ENCODE measurements at regions not wholly inside any gene's neighbourhood (a gene's known extent, or its start where the extent isn't known, plus 50 kb on each side); places are given as distances from the start of the nearest gene placed in this dataset.

- Mint-ChIP-seq H3K4me3 (no peak overlapping the region), H3K9me3 (no peaks in the 10 kb centered on the region), H3K27ac (peak overlapping the region in 2 of 8 donors; percentile 22 to 83), H3K4me1 (peaks cover 8 to 17% (median 9%) of the 10 kb centered on the region in 3 donors), H3K27me3 (peaks cover 12 to 25% of the 10 kb centered on the region in 2 donors), H3K36me3 (no peaks in the 10 kb centered on the region)
- Histone ChIP-seq H3K4me1 (ENCODE audit: insufficient read depth, low read length) (no peaks in the 10 kb centered on the region), H3K4me3 (ENCODE audit: low read length) (no peak overlapping the region), H3K9me3 (ENCODE audit: low read length) (no peaks in the 10 kb centered on the region), H3K27ac (ENCODE audit: low read depth, low read length) (no peak overlapping the region), H3K36me3 (ENCODE audit: insufficient read depth, low read length) (no peaks in the 10 kb centered on the region), H3K27me3 (ENCODE audit: insufficient read depth, low read length, poor library complexity, severe bottlenecking) (no peaks in the 10 kb centered on the region)
- CTCF ChIA-PET = no interaction called here
- POLR2A ChIA-PET = no interaction called here
- DNase-seq = no peak
These were observed 58.0 kb upstream of the ELK3 start for GRCh38 chr12:96136161-96136560.

GRCh38 chr12:96136725-96137378 is 57.3 kb upstream of the ELK3 start:
- POLR2A ChIA-PET = no interaction called here
- H3K27me3 ChIP-seq (ENCODE audit: insufficient read depth, low read length, poor library complexity, severe bottlenecking) = no peaks in the 10 kb centered on the region
- H3K27ac ChIP-seq (ENCODE audit: low read depth, low read length) = no peak overlapping the region
- peaks cover 8 to 17% (median 10%) of the 10 kb centered on the region in 3 donors for H3K4me1 Mint-ChIP-seq
- no peak overlapping the region for H3K4me3 Mint-ChIP-seq
- no peaks in the 10 kb centered on the region for H3K9me3 ChIP-seq (ENCODE audit: low read length)
- H3K4me3 ChIP-seq (ENCODE audit: low read length) = no peak overlapping the region
- no peak for DNase-seq
- H3K4me1 ChIP-seq (ENCODE audit: insufficient read depth, low read length) = no peaks in the 10 kb centered on the region
- H3K36me3 ChIP-seq (ENCODE audit: insufficient read depth, low read length) = no peaks in the 10 kb centered on the region
- no peak overlapping the region for H3K27ac Mint-ChIP-seq
- no peaks in the 10 kb centered on the region for H3K9me3 Mint-ChIP-seq
- peaks cover 12 to 21% of the 10 kb centered on the region in 2 donors for H3K27me3 Mint-ChIP-seq
- CTCF ChIA-PET = interaction anchor here (2.7 kb wide), 1 partner anchor 78 kb away, joined by 8 read pairs; no protein-coding TSS in a partner anchor
- H3K36me3 Mint-ChIP-seq = no peaks in the 10 kb centered on the region

GRCh38 chr12:96140174-96140573 is 54.0 kb upstream of the ELK3 start:
- H3K36me3 ChIP-seq (ENCODE audit: insufficient read depth, low read length) = no peaks in the 10 kb centered on the region
- Mint-ChIP-seq H3K36me3 (no peaks in the 10 kb centered on the region), H3K27me3 (peaks cover 4 to 7% of the 10 kb centered on the region in 2 donors), H3K4me1 (peaks cover 22 to 31% (median 25%) of the 10 kb centered on the region in 3 donors), H3K9me3 (no peaks in the 10 kb centered on the region), H3K4me3 (no peak overlapping the region), H3K27ac (no peak overlapping the region)
- no peaks in the 10 kb centered on the region for H3K27me3 ChIP-seq (ENCODE audit: insufficient read depth, low read length, poor library complexity, severe bottlenecking)
- CTCF ChIA-PET = no interaction called here
- no peak overlapping the region for H3K4me3 ChIP-seq (ENCODE audit: low read length)
- H3K27ac ChIP-seq (ENCODE audit: low read depth, low read length) = no peak overlapping the region
- no peaks in the 10 kb centered on the region for H3K9me3 ChIP-seq (ENCODE audit: low read length)
- POLR2A ChIA-PET = no interaction called here
- no peak for DNase-seq
- H3K4me1 ChIP-seq (ENCODE audit: insufficient read depth, low read length) = peaks cover 13% of the 10 kb centered on the region

GRCh38 chr12:96141216-96141912 is 52.8 kb upstream of the ELK3 start:
- Mint-ChIP-seq H3K27ac (peak overlapping the region in 1 of 8 donors; percentile 53), H3K27me3 (peaks cover 2 to 3% of the 10 kb centered on the region in 2 donors), H3K4me1 (peaks cover 22 to 29% (median 25%) of the 10 kb centered on the region in 3 donors), H3K4me3 (no peak overlapping the region), H3K9me3 (no peaks in the 10 kb centered on the region), H3K36me3 (no peaks in the 10 kb centered on the region)
- ChIA-PET CTCF (no interaction called here), POLR2A (no interaction called here)
- H3K27me3 ChIP-seq (ENCODE audit: insufficient read depth, low read length, poor library complexity, severe bottlenecking) = no peaks in the 10 kb centered on the region
- no peak overlapping the region for H3K27ac ChIP-seq (ENCODE audit: low read depth, low read length)
- H3K9me3 ChIP-seq (ENCODE audit: low read length) = no peaks in the 10 kb centered on the region
- no peak for DNase-seq
- H3K36me3 ChIP-seq (ENCODE audit: insufficient read depth, low read length) = no peaks in the 10 kb centered on the region
- peaks cover 13% of the 10 kb centered on the region for H3K4me1 ChIP-seq (ENCODE audit: insufficient read depth, low read length)
- H3K4me3 ChIP-seq (ENCODE audit: low read length) = no peak overlapping the region

- ChIA-PET POLR2A (no interaction called here), CTCF (interaction anchor here (2.3 kb wide), 1 partner anchor 11 kb away, joined by 4 read pairs; no protein-coding TSS in a partner anchor)
- Mint-ChIP-seq H3K4me1 (peaks cover 22 to 25% (median 24%) of the 10 kb centered on the region in 3 donors), H3K27ac (peak overlapping the region in 7 of 8 donors; percentile 64 to 94 (median 77)), H3K27me3 (peaks cover 2 to 3% of the 10 kb centered on the region in 2 donors), H3K4me3 (peak overlapping the region in 6 of 7 donors; percentile 42 to 86 (median 58)), H3K36me3 (no peaks in the 10 kb centered on the region), H3K9me3 (no peaks in the 10 kb centered on the region)
- Histone ChIP-seq H3K36me3 (ENCODE audit: insufficient read depth, low read length) (no peaks in the 10 kb centered on the region), H3K27me3 (ENCODE audit: insufficient read depth, low read length, poor library complexity, severe bottlenecking) (no peaks in the 10 kb centered on the region), H3K27ac (ENCODE audit: low read depth, low read length) (no peak overlapping the region), H3K4me3 (ENCODE audit: low read length) (no peak overlapping the region), H3K9me3 (ENCODE audit: low read length) (no peaks in the 10 kb centered on the region), H3K4me1 (ENCODE audit: insufficient read depth, low read length) (peaks cover 13% of the 10 kb centered on the region)
- DNase-seq = peak in 1 of 5 donors; percentile 7
These were observed 50.8 kb upstream of the ELK3 start for GRCh38 chr12:96143392-96143791.

GRCh38 chr12:96143827-96144565 is 50.2 kb upstream of the ELK3 start:
- H3K36me3 Mint-ChIP-seq = no peaks in the 10 kb centered on the region
- POLR2A ChIA-PET = no interaction called here
- no peaks in the 10 kb centered on the region for H3K27me3 ChIP-seq (ENCODE audit: insufficient read depth, low read length, poor library complexity, severe bottlenecking)
- H3K4me3 ChIP-seq (ENCODE audit: low read length) = peak overlapping the region; percentile 18
- no peak for DNase-seq
- H3K27ac ChIP-seq (ENCODE audit: low read depth, low read length) = no peak overlapping the region
- H3K4me1 ChIP-seq (ENCODE audit: insufficient read depth, low read length) = peaks cover 13% of the 10 kb centered on the region
- peak overlapping the region in 4 of 8 donors; percentile 14 to 90 (median 49) for H3K27ac Mint-ChIP-seq
- no peaks in the 10 kb centered on the region for H3K9me3 ChIP-seq (ENCODE audit: low read length)
- peaks cover 22 to 25% (median 24%) of the 10 kb centered on the region in 3 donors for H3K4me1 Mint-ChIP-seq
- CTCF ChIA-PET = interaction anchor here (2.3 kb wide), 1 partner anchor 11 kb away, joined by 4 read pairs; no protein-coding TSS in a partner anchor
- no peaks in the 10 kb centered on the region for H3K9me3 Mint-ChIP-seq
- H3K27me3 Mint-ChIP-seq = peaks cover 2 to 3% of the 10 kb centered on the region in 2 donors
- H3K4me3 Mint-ChIP-seq = peak overlapping the region in 4 of 7 donors; percentile 52 to 86 (median 68)
- H3K36me3 ChIP-seq (ENCODE audit: insufficient read depth, low read length) = no peaks in the 10 kb centered on the region

All from CD8-positive, alpha-beta memory T cell (primary cell).